ENCODE measurements at regions not wholly inside any gene's neighbourhood (a gene's known extent, or its start where the extent isn't known, plus 50 kb on each side); places are given as distances from the start of the nearest gene placed in this dataset.

DNA sequence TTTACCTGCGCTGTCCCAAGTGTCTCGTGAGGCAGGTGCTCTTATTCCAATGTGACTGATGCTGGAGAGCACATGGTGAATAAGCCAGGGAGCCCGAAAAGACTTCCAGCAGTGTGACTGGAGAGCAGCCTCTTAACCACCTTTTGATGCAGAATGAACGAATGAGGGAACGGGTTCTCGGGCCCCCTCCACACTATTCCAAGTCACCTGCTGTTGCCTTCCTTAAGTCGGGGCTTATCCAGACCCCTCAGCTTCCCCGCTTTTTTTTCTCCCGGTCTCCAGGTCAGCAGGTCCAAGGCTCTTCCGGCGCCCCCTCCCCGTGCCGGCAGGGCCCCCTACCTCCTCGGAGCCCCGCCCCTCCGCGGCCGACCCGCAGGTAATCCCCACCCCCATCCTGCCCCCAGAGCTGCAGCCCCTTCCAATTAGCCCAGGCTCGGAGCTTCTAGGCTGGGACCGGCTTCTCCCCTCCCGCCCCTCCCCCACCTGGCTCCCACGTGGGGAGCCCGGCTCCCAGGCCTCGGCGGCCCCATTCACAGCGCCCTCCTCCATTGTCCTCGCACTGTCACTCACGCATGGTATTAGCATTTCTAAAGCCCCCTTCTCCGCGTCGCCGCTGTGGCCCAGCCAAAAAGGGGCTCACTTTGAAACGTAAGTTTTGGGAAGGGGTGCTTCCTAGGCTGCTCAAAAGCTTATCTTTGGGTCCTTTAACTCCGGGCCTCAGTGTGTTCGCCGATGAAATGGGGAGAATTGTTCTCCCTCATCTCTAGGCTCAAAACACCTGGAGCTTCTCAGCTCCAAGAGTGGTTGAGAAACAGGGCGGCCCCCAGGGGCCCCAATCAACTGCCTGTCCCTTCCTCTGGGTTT, 56.2 kb upstream of the PJA1 start:
- no peak overlapping the region for H2BK120ac ChIP-seq (ENCODE audit: low read depth, low read length, poor library complexity, severe bottlenecking)
- H3K27me3 ChIP-seq (ENCODE audit: insufficient read depth, low read length): peaks cover 14% of the 10 kb centered on the region
- no peak overlapping the region for H2BK5ac ChIP-seq (ENCODE audit: insufficient read length, low read length)
- no peak overlapping the region for H3K9ac ChIP-seq (ENCODE audit: extremely low read depth, insufficient read length, low read length)
- no peaks in the 10 kb centered on the region for H3K79me1 ChIP-seq (ENCODE audit: insufficient read depth, low read depth, low read length, poor library complexity, severe bottlenecking)
- no peak overlapping the region for H2BK20ac ChIP-seq (ENCODE audit: low read depth, low read length, poor library complexity, severe bottlenecking)
- Mint-ChIP-seq H3K27me3 (ENCODE audit: low read depth) (peaks cover 64% of the 10 kb centered on the region), H3K27ac (no peak overlapping the region), H3K4me3 (peak overlapping the region; percentile 7 to 27; a peak in 3 of 5 replicates), H3K36me3 (ENCODE audit: insufficient read depth in 1 of 3, low read depth in 3 of 3) (peaks cover 0 to 3% (median 0%) of the 10 kb centered on the region in 3 experiments; a peak in 2 of 7 replicates), H3K4me1 (peaks cover 8 to 12% of the 10 kb centered on the region in 2 experiments), H3K9me3 (peaks cover 45 to 47% of the 10 kb centered on the region in 2 experiments)
- DNase-seq: peak; percentile 47
- no peak overlapping the region for H4K8ac ChIP-seq (replicated peaks; ENCODE audit: insufficient read length, low read depth, low read length)
- no peaks in the 10 kb centered on the region for H3K9me3 ChIP-seq (ENCODE audit: control insufficient read depth, low read depth, low read length)
- H3K23me2 ChIP-seq (ENCODE audit: insufficient read length, low read depth, low read length, poor library complexity, severe bottlenecking): no peaks in the 10 kb centered on the region
- H3K4me2 ChIP-seq (ENCODE audit: insufficient read depth, insufficient read length, low read length): peak overlapping the region; percentile 19
- H3K4ac ChIP-seq (ENCODE audit: low read depth, low read length): no peak overlapping the region
- WGBS (ENCODE audit: extremely low coverage, insufficient read length, low lambda C conversion rate): no CpG with 5 or more reads among the region's 38 CpGs
- no peaks in the 10 kb centered on the region for H4K20me1 ChIP-seq (ENCODE audit: control insufficient read depth, insufficient read depth, insufficient read length)
- no peak overlapping the region for H4K91ac ChIP-seq (ENCODE audit: insufficient read length, low read depth, low read length)
- H3T11ph ChIP-seq (ENCODE audit: low read length): no peak overlapping the region
- H2AFZ ChIP-seq (ENCODE audit: low read length): no peak overlapping the region
- H3K56ac ChIP-seq (ENCODE audit: insufficient read length, low read depth, low read length): no peak overlapping the region
- H3K79me2 ChIP-seq (ENCODE audit: insufficient read depth, low read length): no peaks in the 10 kb centered on the region
- no peak overlapping the region for H2BK15ac ChIP-seq (ENCODE audit: low read depth, low read length)
- H4K5ac ChIP-seq (ENCODE audit: insufficient read length, low read depth, low read length): no peak overlapping the region
- TF ChIP-seq, protein P1, sequence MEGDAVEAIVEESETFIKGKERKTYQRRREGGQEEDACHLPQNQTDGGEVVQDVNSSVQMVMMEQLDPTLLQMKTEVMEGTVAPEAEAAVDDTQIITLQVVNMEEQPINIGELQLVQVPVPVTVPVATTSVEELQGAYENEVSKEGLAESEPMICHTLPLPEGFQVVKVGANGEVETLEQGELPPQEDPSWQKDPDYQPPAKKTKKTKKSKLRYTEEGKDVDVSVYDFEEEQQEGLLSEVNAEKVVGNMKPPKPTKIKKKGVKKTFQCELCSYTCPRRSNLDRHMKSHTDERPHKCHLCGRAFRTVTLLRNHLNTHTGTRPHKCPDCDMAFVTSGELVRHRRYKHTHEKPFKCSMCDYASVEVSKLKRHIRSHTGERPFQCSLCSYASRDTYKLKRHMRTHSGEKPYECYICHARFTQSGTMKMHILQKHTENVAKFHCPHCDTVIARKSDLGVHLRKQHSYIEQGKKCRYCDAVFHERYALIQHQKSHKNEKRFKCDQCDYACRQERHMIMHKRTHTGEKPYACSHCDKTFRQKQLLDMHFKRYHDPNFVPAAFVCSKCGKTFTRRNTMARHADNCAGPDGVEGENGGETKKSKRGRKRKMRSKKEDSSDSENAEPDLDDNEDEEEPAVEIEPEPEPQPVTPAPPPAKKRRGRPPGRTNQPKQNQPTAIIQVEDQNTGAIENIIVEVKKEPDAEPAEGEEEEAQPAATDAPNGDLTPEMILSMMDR (conservative IDR thresholded peaks at IDR 0.05): no peak
- H3K14ac ChIP-seq (ENCODE audit: insufficient read depth, low read length): no peak overlapping the region
- no peak overlapping the region for H3K23ac ChIP-seq (ENCODE audit: insufficient read length, low read depth, low read length)
- H3K18ac ChIP-seq (ENCODE audit: insufficient read length, low read depth, low read length): no peak overlapping the region
- H2AK5ac ChIP-seq (ENCODE audit: insufficient read length, low read length): no peak overlapping the region
- H3K4me1 ChIP-seq (ENCODE audit: insufficient read depth, low read length): no peaks in the 10 kb centered on the region; the same call in 1 of the 2 replicates
- H2BK12ac ChIP-seq (ENCODE audit: insufficient read length, low read depth, low read length): no peak overlapping the region
- H3K27ac ChIP-seq (ENCODE audit: insufficient read length, low read depth, low read length): no peak overlapping the region
